ENCODE measurements at regions not wholly inside any gene's neighbourhood (a gene's known extent, or its start where the extent isn't known, plus 50 kb on each side); places are given as distances from the start of the nearest gene placed in this dataset.

DNA sequence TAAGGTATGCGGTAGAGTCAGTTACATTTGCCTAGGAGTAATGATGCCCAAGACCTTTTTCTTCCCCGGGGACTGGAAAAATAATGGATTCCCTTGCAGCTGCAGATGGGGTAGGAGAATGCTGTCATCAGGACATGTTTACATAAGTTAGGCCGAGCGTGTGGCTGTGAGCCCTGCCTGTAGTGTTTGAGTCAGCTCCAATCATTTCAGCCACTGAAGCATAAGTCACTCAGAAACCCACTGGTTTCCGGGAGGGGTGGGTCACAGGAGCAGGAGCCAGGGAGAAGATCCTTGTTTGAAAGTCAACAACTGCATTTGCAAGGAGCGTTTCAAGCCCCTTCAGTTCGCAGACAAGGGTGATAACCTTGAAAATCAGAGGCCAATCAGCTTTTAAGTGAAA, 562.3 kb downstream of the MCTP2 start:
- 50 to 58% (median 54%) methylated on average over 7 of the region's 7 CpGs for WGBS, 4 donors

DNA sequence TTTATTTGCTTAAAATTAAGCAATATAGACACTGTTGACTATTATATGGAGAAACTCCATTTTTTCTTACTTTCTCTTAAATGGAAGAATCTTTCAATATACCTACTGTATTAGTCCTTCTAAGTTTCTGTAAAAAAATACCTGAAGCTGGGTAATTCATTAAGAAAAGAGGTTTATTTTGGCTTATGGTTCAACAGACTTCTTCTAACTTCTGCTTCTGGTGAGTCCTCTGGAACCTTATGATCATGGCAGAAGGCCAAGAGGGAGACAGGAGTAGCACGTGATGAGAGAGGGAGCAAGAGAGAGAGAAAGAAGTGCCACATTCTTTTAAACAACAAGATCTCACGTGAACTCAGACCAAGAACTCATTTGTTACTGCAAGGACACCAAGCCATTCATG, 573.3 kb downstream of the MCTP2 start:
- no peaks in the 10 kb centered on the region for H3K9me3 ChIP-seq (replicated peaks in 1 of 3)
- no peaks in the 10 kb centered on the region for H3K27me3 ChIP-seq
- DNase-seq = no peak
- H3K36me3 ChIP-seq (replicated peaks in 1 of 2) = no peaks in the 10 kb centered on the region
- no peak overlapping the region for H3K27ac ChIP-seq
- no peak for TF ChIP-seq POLR2A (IDR thresholded peaks at IDR 0.05)
- TF ChIP-seq CTCF (IDR thresholded peaks at IDR 0.05) = no peak
- no peak overlapping the region for H3K4me3 ChIP-seq
- WGBS, 4 donors = 33 to 54% (median 50%) methylated on average over 2 of the region's 2 CpGs
- no peaks in the 10 kb centered on the region for H3K4me1 ChIP-seq (replicated peaks in 1 of 2)
- intact Hi-C loops (cut with DNase I) = no loop called here

More for the DNA sequence above, 562.3 kb downstream of the MCTP2 start:
- Histone ChIP-seq H3K9me3 (replicated peaks in 1 of 3) (no peaks in the 10 kb centered on the region), H3K36me3 (replicated peaks in 1 of 2) (no peaks in the 10 kb centered on the region), H3K27ac (no peak overlapping the region), H3K4me1 (replicated peaks in 1 of 2) (no peaks in the 10 kb centered on the region), H3K27me3 (no peaks in the 10 kb centered on the region), H3K4me3 (no peak overlapping the region)
- TF ChIP-seq POLR2A (IDR thresholded peaks at IDR 0.05) = no peak
- no peak for TF ChIP-seq CTCF (IDR thresholded peaks at IDR 0.05)
- intact Hi-C loops (cut with DNase I) = no loop called here
- no peak for DNase-seq

- no peak overlapping the region for H3K27ac ChIP-seq
- intact Hi-C loops (cut with DNase I) = no loop called here
- DNase-seq = no peak
- no peak overlapping the region for H3K4me3 ChIP-seq
- WGBS, 4 donors = 67 to 75% (median 69%) methylated on average over 4 of the region's 4 CpGs
- H3K27me3 ChIP-seq = no peaks in the 10 kb centered on the region
- H3K36me3 ChIP-seq (replicated peaks in 1 of 2) = no peaks in the 10 kb centered on the region
- H3K4me1 ChIP-seq (replicated peaks in 1 of 2) = no peaks in the 10 kb centered on the region
- H3K9me3 ChIP-seq (replicated peaks in 1 of 3) = no peaks in the 10 kb centered on the region
- TF ChIP-seq CTCF (IDR thresholded peaks at IDR 0.05) = no peak
- TF ChIP-seq POLR2A (IDR thresholded peaks at IDR 0.05) = no peak
Measured at GRCh38 chr15:94815110-94815731, 583.9 kb downstream of the MCTP2 start.

- intact Hi-C loops (cut with DNase I) = no loop called here
- Histone ChIP-seq H3K36me3 (replicated peaks in 1 of 2) (no peaks in the 10 kb centered on the region), H3K4me1 (replicated peaks in 1 of 2) (no peaks in the 10 kb centered on the region), H3K4me3 (no peak overlapping the region), H3K9me3 (replicated peaks in 1 of 3) (no peaks in the 10 kb centered on the region), H3K27me3 (no peaks in the 10 kb centered on the region), H3K27ac (no peak overlapping the region)
- TF ChIP-seq POLR2A (IDR thresholded peaks at IDR 0.05) (no peak), CTCF (IDR thresholded peaks at IDR 0.05) (no peak)
- DNase-seq = no peak
- 79 to 82% (median 81%) methylated on average over 5 of the region's 5 CpGs for WGBS, 4 donors
Measured at GRCh38 chr15:94815914-94816313, 584.6 kb downstream of the MCTP2 start.
